GM19463 (cell line): ENCODE measurements at regions not wholly inside any gene's neighbourhood (a gene's known extent, or its start where the extent isn't known, plus 50 kb on each side); places are given as distances from the start of the nearest gene placed in this dataset.
"Not testable (repeated sequence)": the region's sequence is repeated elsewhere in the genome, so short reads cannot be mapped to it uniquely, and the experiment has no call there.

Experiments used
- ATAC-seq: cut with Tn5 transposase; IDR thresholded peaks from one replicate; pipeline ENCODE4 v1.9.1; 2021; ENCODE audit warnings: mild to moderate bottlenecking, moderate library complexity; ENCODE audit not compliant: unreplicated experiment

GRCh38 chr6:63440057-63440456, 120.3 kb upstream of the LGSN start:
- ATAC-seq, result no peak

GRCh38 chr6:63440594-63440993, 120.8 kb upstream of the LGSN start:
- no peak for ATAC-seq

- ATAC-seq, result no peak
Observed at GRCh38 chr6:63441266-63441956, 121.6 kb upstream of the LGSN start.

GRCh38 chr6:63442870-63443269, 123.1 kb upstream of the LGSN start:
- no peak for ATAC-seq

GRCh38 chr6:63444768-63445167, 125.0 kb upstream of the LGSN start:
- ATAC-seq, result no peak

- no peak for ATAC-seq
Observed at GRCh38 chr6:63446405-63446804, 125.9 kb upstream of the LOC128125822 start.

- ATAC-seq, result no peak
Observed at GRCh38 chr6:63447134-63447533, 125.1 kb upstream of the LOC128125822 start.

GRCh38 chr6:63448229-63448628, 124.1 kb upstream of the LOC128125822 start:
- no peak for ATAC-seq

GRCh38 chr6:63449714-63450113, 122.6 kb upstream of the LOC128125822 start:
- no peak for ATAC-seq

GRCh38 chr6:63451238-63451637, 121.0 kb upstream of the LOC128125822 start:
- ATAC-seq, result no peak

- no peak for ATAC-seq
Observed at GRCh38 chr6:63452125-63452524, 120.2 kb upstream of the LOC128125822 start.

- no peak for ATAC-seq
Observed at GRCh38 chr6:63456734-63457133, 115.5 kb upstream of the LOC128125822 start.

- ATAC-seq, result peak; percentile 89
Observed at GRCh38 chr6:63458480-63459115, 113.7 kb upstream of the LOC128125822 start.

- no peak for ATAC-seq
Observed at GRCh38 chr6:63459814-63460213, 112.5 kb upstream of the LOC128125822 start.

- no peak for ATAC-seq
Observed at GRCh38 chr6:63460971-63461370, 111.3 kb upstream of the LOC128125822 start.

- ATAC-seq, result no peak
Observed at GRCh38 chr6:63464060-63464459, 108.2 kb upstream of the LOC128125822 start.

GRCh38 chr6:63465750-63466149, 106.5 kb upstream of the LOC128125822 start:
- no peak for ATAC-seq

GRCh38 chr6:63466242-63466733, 106.0 kb upstream of the LOC128125822 start:
- no peak for ATAC-seq

GRCh38 chr6:63467247-63467954, 104.9 kb upstream of the LOC128125822 start:
- ATAC-seq, result no peak

- not testable (repeated sequence) for ATAC-seq
Observed at GRCh38 chr6:63471145-63471544, 101.1 kb upstream of the LOC128125822 start.

- no peak for ATAC-seq
Observed at GRCh38 chr6:63471654-63472053, 100.6 kb upstream of the LOC128125822 start.

GRCh38 chr6:63475707-63476106, 96.6 kb upstream of the LOC128125822 start:
- no peak for ATAC-seq
